ENCODE measurements at regions not wholly inside any gene's neighbourhood (a gene's known extent, or its start where the extent isn't known, plus 50 kb on each side); places are given as distances from the start of the nearest gene placed in this dataset.

DNA sequence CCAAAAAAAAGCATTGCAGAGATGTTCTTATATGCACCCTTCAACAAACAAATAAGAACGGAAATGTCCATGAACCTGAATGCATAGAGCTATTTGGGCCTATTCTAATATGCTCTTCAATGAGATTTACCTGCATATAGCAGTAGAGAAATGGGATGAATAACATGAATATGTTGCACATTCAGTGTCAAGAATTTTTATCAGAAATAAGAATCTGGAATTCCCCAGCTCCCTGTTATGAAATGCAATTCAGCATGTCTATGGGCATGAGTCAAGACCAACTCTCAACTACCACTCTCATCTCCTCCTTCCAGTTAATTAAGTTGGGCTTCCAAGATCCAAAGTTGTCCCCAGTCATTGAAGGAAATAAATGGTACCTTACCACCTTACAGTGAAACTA is 133.7 kb upstream of the ALCAM start (continued):
- TF ChIP-seq, protein P1, sequence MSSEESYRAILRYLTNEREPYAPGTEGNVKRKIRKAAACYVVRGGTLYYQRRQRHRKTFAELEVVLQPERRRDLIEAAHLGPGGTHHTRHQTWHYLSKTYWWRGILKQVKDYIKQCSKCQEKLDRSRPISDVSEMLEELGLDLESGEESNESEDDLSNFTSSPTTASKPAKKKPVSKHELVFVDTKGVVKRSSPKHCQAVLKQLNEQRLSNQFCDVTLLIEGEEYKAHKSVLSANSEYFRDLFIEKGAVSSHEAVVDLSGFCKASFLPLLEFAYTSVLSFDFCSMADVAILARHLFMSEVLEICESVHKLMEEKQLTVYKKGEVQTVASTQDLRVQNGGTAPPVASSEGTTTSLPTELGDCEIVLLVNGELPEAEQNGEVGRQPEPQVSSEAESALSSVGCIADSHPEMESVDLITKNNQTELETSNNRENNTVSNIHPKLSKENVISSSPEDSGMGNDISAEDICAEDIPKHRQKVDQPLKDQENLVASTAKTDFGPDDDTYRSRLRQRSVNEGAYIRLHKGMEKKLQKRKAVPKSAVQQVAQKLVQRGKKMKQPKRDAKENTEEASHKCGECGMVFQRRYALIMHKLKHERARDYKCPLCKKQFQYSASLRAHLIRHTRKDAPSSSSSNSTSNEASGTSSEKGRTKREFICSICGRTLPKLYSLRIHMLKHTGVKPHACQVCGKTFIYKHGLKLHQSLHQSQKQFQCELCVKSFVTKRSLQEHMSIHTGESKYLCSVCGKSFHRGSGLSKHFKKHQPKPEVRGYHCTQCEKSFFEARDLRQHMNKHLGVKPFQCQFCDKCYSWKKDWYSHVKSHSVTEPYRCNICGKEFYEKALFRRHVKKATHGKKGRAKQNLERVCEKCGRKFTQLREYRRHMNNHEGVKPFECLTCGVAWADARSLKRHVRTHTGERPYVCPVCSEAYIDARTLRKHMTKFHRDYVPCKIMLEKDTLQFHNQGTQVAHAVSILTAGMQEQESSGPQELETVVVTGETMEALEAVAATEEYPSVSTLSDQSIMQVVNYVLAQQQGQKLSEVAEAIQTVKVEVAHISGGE (CRISPR knock-in tag; IDR thresholded peaks at IDR 0.05): no peak
- no peak for TF ChIP-seq RAD21 (IDR thresholded peaks at IDR 0.05; ENCODE audit: insufficient read depth, low read depth, low read length)
- TF ChIP-seq, protein P2, sequence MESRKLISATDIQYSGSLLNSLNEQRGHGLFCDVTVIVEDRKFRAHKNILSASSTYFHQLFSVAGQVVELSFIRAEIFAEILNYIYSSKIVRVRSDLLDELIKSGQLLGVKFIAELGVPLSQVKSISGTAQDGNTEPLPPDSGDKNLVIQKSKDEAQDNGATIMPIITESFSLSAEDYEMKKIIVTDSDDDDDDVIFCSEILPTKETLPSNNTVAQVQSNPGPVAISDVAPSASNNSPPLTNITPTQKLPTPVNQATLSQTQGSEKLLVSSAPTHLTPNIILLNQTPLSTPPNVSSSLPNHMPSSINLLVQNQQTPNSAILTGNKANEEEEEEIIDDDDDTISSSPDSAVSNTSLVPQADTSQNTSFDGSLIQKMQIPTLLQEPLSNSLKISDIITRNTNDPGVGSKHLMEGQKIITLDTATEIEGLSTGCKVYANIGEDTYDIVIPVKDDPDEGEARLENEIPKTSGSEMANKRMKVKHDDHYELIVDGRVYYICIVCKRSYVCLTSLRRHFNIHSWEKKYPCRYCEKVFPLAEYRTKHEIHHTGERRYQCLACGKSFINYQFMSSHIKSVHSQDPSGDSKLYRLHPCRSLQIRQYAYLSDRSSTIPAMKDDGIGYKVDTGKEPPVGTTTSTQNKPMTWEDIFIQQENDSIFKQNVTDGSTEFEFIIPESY (IDR thresholded peaks at IDR 0.05): no peak
- no peak for TF ChIP-seq ETV6 (conservative IDR thresholded peaks at IDR 0.05 in 1 of 2, IDR thresholded peaks at IDR 0.05 in 1 of 2; ENCODE audit: borderline replicate concordance in 1 of 2, low read depth in 1 of 2)
- TF ChIP-seq KDM1A (IDR thresholded peaks at IDR 0.05; ENCODE audit: borderline replicate concordance): no peak

DNA sequence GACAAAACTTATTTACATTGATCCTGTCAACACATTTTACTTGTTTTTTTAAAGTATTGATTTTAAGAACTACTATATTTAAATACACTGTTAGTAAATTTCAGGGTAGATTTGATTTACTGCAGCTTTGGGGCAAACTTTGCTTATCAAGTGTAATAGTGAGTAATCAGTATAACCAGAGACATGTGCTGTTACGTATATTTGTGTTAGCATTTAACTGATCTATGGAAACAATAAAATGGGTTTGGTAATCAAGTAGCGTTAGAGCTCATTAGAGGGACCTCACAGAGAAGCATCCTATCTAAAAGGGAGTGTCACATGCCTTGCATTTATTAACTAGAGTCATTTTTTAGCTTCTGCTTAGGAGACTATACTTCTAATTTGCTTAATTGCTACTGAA is 131.5 kb upstream of the ALCAM start:
- Histone ChIP-seq H3K36me3 (ENCODE audit: control insufficient read depth in 2 of 2, insufficient read depth in 2 of 2, low read length in 1 of 2) (no peaks in the 10 kb centered on the region), H4K20me1 (ENCODE audit: control insufficient read depth, insufficient read depth) (no peaks in the 10 kb centered on the region), H3K9ac (ENCODE audit: control insufficient read depth, insufficient read depth, low read length) (no peak overlapping the region), H3K27ac (ENCODE audit: control insufficient read depth, insufficient read depth) (no peak overlapping the region), H3K27me3 (replicated peaks in 1 of 2; ENCODE audit: control insufficient read depth in 2 of 2, insufficient read depth in 2 of 2, low read length in 1 of 2) (no peaks in the 10 kb centered on the region), H3K9me3 (replicated peaks; ENCODE audit: control insufficient read depth, insufficient read depth, low read length) (no peaks in the 10 kb centered on the region), H3K4me3 (no peak overlapping the region), H3K4me1 (ENCODE audit: control insufficient read depth, insufficient read depth, low read length) (no peaks in the 10 kb centered on the region), H2AFZ (ENCODE audit: control insufficient read depth, low read depth, low read length) (no peak overlapping the region), H3K79me2 (ENCODE audit: control insufficient read depth, insufficient read depth, low read length) (no peaks in the 10 kb centered on the region), H3K4me2 (ENCODE audit: control insufficient read depth, insufficient read depth) (no peak overlapping the region)
- CTCF ChIA-PET: no interaction called here
- RAD21 ChIA-PET (ENCODE audit: unreplicated experiment): interaction anchor here (0.5 kb wide), 1 partner anchor 160 kb away, joined by 4 read pairs; no protein-coding TSS in a partner anchor
- DNase-seq (ENCODE audit: low read depth, low spot score) (no peak), FAIRE-seq (no peak), ATAC-seq (no peak)
- SMC1A ChIA-PET (ENCODE audit: uncharacterized antibody, unreplicated experiment): interaction anchor here (0.5 to 1.2 kb wide), 4 partner anchors 15 to 1522 kb away, joined by 3 read pairs; no protein-coding TSS in a partner anchor
- POLR2A ChIA-PET: no interaction called here
- BruUV-seq (replicated peaks): no TSS peak
- WGBS (ENCODE audit: insufficient coverage, insufficient replicate concordance, low lambda C conversion rate, missing lambda C conversion rate): 46% methylated on average over 2 of the region's 2 CpGs
- in situ Hi-C loops (cut with MboI) (no loop called here), intact Hi-C loops (cut with micrococcal nuclease; ENCODE audit: unreplicated experiment) (no loop called here)
- TF ChIP-seq STAT3 (IDR thresholded peaks at IDR 0.05; ENCODE audit: low read depth, low read length) (no peak), HDGF (IDR thresholded peaks at IDR 0.05) (no peak), EZH2 (IDR thresholded peaks at IDR 0.05; ENCODE audit: borderline replicate concordance, control insufficient read depth, low read depth, low read length) (no peak), POU2F2 (IDR thresholded peaks at IDR 0.05; ENCODE audit: borderline replicate concordance, low read depth, low read length) (no peak)
- TF ChIP-seq, protein P3, sequence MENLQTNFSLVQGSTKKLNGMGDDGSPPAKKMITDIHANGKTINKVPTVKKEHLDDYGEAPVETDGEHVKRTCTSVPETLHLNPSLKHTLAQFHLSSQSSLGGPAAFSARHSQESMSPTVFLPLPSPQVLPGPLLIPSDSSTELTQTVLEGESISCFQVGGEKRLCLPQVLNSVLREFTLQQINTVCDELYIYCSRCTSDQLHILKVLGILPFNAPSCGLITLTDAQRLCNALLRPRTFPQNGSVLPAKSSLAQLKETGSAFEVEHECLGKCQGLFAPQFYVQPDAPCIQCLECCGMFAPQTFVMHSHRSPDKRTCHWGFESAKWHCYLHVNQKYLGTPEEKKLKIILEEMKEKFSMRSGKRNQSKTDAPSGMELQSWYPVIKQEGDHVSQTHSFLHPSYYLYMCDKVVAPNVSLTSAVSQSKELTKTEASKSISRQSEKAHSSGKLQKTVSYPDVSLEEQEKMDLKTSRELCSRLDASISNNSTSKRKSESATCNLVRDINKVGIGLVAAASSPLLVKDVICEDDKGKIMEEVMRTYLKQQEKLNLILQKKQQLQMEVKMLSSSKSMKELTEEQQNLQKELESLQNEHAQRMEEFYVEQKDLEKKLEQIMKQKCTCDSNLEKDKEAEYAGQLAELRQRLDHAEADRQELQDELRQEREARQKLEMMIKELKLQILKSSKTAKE (IDR thresholded peaks at IDR 0.05; ENCODE audit: low read depth, poor library complexity, severe bottlenecking): no peak
